ENCODE measurements at regions not wholly inside any gene's neighbourhood (a gene's known extent, or its start where the extent isn't known, plus 50 kb on each side); places are given as distances from the start of the nearest gene placed in this dataset.

DNA sequence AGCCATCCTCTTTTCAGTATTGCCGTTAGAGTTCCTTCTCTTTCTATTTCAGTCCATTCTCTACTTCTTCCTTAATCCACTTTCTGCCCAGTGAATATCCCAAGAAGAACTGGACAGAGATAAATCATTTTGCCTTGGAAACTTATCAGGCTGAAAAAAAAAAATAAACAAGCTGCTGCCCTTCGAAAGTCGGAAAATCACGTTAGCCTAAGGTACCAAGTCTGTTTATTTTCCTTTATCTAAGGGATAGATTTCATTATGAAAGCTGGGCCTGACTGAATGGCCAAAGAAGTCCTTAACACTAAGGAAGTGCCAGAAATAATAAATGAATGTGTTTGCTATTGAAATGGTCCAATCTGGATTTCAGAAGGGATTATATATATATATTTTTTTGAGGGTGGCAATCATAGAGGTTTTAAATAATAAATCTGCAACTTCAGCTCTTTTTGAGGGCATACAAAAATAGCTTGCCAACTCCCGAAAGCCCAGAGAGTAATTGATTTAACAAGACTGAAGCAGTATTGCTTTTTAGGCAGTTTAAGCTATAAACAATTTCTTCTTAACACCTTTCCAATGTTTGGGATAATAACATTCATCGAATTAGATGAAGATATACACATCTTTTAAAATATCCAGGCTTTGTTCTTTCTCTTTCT lies 127.0 kb upstream of the STMND1 start:
- no peak for DNase-seq (ENCODE audit: low spot score)

GRCh38 chr6:16974387-16974673 lies 127.5 kb upstream of the STMND1 start:
- no peak for DNase-seq (ENCODE audit: low spot score)

DNA sequence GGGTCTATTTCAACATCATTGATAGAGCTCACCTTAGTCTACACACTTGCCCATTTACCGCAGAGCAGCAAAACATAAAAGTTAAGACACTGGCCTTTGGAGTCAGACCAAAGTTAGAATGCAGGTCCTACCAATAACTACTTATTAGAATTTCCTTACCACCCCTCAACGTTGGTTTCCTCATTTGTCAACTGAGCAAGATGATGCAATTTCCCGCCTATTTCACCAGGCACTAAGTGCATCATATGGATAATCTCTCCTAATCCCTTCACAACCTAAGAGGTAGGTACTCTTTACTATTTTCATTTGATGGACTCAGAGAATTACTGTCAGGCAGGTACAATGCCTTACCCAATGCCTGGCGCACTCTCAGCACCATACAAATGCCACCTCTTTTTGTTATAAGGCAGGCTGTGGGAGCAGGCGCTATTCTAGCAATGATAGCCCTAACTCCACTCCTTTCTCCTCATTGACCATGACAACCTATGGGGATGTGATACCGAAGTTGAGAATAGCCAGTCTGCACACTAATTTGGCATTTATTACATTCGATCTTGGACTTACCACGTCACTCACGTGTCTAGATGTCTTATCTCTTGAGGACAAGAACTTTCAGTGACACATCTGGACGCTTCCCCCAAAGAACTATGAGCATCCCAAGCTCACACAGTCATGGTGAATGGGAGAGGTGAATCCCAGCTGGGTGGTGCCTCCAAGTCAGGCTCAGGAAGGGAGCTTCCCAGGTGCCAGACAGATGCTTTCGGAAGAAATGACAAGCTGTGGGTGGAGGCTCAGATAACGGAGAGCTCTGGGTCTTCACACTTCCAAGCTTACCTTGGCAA lies 128.1 kb upstream of the STMND1 start:
- no peak for DNase-seq (ENCODE audit: low spot score)

DNA sequence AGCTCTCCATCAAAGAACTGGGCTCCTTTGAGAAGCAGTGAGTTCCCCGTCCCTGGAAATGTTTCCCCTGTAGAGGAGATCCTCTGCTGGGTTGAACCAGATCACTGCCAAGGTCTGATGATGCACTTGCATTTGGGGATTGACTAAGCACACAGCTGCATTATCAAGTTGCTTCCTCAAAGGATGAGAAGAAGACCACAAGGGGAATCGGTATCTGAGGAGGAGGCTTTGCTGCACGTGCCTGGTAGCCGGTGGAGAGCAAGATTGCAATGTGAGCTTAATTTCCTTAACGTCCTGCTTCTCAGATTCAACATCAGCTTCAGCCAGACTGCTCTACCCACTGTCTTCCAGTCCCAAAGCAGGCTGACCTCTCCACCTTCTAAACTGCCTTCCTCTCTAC lies 128.8 kb upstream of the STMND1 start:
- no peak for DNase-seq (ENCODE audit: low spot score)

DNA sequence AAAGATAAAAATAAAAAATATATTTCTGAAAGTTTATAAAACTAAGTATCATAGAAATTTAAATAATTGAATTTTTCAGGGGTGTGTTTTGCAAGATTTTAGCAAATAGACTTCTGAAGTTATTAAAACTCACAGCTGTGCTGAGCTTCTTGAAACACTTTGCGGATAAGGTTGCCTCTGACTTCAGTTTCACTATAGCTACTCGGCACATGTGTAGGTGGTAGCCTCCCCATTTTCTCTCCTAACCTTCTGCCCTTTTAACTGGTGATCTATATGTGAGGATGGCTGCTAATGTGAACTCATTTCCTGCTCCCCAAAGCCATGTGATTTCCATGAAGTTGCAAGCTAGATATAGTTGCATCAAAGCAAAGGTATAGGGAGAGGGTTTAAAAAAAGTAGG lies 129.3 kb upstream of the STMND1 start:
- no peak for DNase-seq (ENCODE audit: low spot score)

GRCh38 chr6:16969699-16970655 lies 131.9 kb upstream of the STMND1 start:
- no peak for DNase-seq (ENCODE audit: low spot score)

DNA sequence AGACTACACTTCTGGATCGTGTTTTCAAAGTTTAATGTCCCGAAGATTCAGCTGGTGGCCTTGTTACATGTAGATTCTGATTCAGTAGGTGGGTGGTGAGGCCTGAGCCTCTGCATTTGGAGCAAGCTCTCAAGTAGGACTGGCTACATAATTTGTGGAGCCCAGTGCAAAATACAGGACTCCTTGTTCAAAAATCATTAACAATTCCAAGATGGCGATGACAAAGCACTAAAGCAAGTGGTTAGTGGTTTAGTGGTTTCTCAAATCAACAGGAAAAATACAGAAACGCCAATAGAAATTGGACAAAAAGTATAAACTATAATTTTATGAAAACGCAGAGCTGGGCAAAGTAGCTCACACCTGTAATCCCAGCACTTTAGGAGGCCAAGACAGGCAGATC lies 133.7 kb upstream of the STMND1 start:
- no peak for DNase-seq (ENCODE audit: low spot score)

- DNase-seq (ENCODE audit: low spot score), result no peak
Observed at GRCh38 chr6:16967470-16967817, 134.4 kb upstream of the STMND1 start.

- no peak for DNase-seq (ENCODE audit: low spot score)
Observed at GRCh38 chr6:16966791-16967469, 134.9 kb upstream of the STMND1 start.

GRCh38 chr6:16965689-16966088 lies 136.2 kb upstream of the STMND1 start:
- no peak for DNase-seq (ENCODE audit: low spot score)

DNA sequence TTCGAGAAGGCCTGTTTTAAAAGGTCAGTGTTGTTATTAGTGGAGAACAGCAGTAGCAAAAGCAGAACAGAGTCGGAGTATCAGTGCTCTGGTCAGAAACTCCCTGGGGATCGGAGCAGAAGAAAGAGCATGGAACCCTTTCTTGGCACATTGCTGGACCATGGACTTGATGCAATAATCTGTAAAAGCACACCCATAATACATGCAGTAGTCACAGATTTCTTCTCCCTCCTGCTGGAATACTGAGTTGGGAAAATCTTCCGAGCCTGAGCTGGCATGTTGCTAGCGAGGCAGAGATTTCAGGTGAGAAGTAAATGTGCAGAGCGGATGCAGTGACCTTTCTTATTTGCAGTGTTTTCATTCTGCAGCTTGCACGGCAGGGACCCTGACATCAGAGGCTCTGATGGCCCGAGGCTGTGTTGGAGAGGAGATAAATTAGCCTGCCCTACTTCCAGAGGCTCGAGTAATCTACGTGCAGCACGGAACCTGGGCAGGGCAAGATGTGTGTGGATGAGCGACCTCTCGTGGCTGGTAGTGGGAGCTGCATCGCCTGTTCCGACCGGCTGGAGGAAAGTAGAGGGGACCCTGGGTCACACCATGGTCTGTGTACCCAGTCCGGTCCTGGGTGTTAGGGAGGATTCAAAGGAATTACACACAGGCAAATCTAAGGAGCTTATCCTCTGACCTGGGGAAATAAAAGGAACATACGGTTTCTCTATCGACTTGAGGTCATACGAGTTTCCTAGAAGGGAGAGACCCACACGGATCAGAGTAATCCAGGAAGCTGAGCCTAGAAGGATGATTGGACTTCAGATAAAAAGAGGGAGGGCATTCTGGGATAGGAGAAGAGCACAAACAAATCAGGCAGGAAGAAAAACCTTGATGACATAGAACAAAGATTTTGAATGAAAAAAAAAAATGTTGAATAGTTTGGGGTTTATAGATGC lies 137.0 kb upstream of the STMND1 start:
- DNase-seq (ENCODE audit: low spot score), result peak; percentile 20

DNA sequence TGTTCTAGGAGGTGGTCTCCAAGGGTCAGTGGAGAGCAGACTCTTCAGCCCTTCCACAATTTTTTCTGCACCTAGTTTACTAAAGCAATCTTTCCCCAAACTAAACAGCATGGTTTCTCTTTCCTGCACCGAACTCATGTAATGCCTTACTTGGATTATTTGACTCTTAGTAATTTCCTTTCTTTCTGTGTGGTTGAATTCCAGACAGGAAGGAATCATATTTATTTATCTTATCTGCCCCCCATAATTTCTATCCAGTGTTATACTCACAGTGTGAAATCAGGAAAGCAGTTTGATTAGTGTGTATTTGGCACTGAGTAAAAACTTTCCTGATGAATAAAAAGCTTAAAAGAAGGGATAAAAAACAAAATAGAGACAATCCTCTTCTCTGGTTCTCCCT lies 140.3 kb upstream of the STMND1 start:
- no peak for DNase-seq (ENCODE audit: low spot score)

GRCh38 chr6:16959789-16960188 lies 142.1 kb upstream of the STMND1 start:
- no peak for DNase-seq (ENCODE audit: low spot score)

- DNase-seq (ENCODE audit: low spot score), result no peak
Observed at GRCh38 chr6:16956361-16956760, 145.5 kb upstream of the STMND1 start.

DNA sequence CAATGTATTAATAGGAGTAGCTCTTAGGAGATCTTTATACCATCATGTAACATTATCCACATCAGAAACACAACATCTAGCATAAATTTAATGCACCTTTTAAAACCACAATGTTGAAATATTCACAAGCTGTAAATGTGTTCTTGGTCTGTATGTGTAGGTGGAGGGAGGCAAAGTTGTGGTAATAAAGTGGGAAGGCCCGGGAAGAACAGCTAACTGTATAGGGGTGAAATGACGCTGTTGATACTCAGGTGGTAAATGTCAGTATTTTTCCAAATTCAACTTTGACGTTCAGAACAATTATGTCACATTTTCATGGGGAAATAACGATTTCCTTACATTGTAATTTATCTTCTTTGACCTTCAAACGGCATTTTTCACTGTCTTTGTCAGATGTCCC lies 146.0 kb upstream of the STMND1 start:
- DNase-seq (ENCODE audit: low spot score), result no peak

DNA sequence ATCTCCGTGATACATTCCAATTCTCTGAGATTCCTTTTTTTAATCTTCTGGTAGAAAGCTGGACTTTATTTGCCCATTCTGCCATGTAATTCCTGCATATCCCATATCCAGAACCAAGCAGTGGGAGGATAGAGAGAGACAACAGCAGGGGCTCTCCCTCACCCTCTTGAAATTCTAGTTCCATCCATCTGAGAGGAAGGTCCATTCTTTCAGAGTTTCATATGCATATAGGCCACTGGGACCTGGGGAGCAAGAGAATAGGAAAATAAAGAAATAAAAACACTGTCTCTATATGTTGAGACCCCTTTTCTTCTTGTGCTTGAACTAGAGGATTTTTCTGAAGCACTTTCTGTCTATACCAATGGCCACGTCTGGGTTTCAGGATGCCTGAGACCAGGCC lies 147.9 kb upstream of the STMND1 start:
- no peak for DNase-seq (ENCODE audit: low spot score)

GRCh38 chr6:16953446-16953845 lies 148.4 kb upstream of the STMND1 start:
- no peak for DNase-seq (ENCODE audit: low spot score)

- no peak for DNase-seq (ENCODE audit: low spot score)
Observed at GRCh38 chr6:16950825-16951495, 150.9 kb upstream of the STMND1 start.

DNA sequence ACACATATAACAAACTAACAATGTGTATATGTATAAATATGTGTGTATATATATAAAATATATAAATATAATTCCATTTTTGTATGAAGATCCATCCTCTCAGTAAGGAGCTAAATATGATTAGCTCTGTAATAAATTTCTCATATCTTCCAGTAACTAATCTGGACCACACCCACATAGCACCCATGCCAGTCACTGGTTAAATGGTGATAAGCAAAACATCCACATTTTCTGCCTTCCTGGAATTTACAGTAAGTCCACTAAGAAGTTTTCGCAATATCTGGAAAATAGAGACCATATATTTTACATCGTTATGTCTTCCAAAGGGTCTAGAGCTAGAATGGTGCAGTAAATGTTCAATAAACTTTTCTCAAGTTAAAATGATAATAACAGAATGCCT lies 151.5 kb upstream of the STMND1 start:
- no peak for DNase-seq (ENCODE audit: low spot score)

DNA sequence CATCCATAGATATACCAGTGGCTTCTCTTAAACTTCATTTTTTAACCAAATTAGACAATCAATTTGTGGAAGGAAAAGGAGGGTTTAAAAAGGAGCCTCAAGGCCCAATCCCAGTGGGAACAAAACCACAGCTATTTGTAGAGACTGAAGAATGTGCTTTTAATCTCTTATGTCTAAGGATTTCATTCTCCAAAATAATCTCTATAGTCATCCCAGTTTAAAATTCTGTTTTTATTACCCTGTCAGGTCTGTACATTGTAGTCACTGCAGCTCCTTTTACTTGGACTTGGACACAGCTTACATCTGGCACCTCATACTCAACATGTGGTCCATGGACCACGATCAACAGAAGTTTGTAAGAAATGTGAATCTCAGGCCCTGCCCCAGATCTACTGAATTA lies 152.1 kb upstream of the STMND1 start:
- no peak for DNase-seq (ENCODE audit: low spot score)

GRCh38 chr6:16948396-16948795 lies 153.5 kb upstream of the STMND1 start:
- DNase-seq (ENCODE audit: low spot score), result no peak

Measured in HuH-7.5 (cell line).